Caco-2 (cell line): ENCODE measurements at regions not wholly inside any gene's neighbourhood (a gene's known extent, or its start where the extent isn't known, plus 50 kb on each side); places are given as distances from the start of the nearest gene placed in this dataset.

ENCODE experiments used
- BruUV-seq: library from RNA; stranded (reverse); fragments of 400-500 nt; replicated peaks from 2 replicates; lab custom pipeline; 2021; lab: Mats Ljungman, UMichigan
- CTCF ChIA-PET: fragments of 300-600 bp; sonication (Branson Sonifier 250); formaldehyde crosslinking; loops from one replicate; lab custom pipeline; 2022; ENCODE audit warnings: antibody characterized with exemption; lab: Charles Lee
- POLR2A ChIA-PET: fragments of 300-600 bp; sonication (Branson Sonifier 250); formaldehyde crosslinking; loops from one replicate; lab custom pipeline; 2022; ENCODE audit warnings: antibody characterized with exemption; lab: Charles Lee
- DNase-seq, 2 experiments: peaks; one replicate each; pipeline versions ENCODE4 v3.0.0 to v3.0.0-alpha.2; 2020 to 2022
- H3K27me3 ChIP-seq: replicated peaks from 2 replicates; pipeline ENCODE4 v1.6.0; 2011; ENCODE audit warnings: low read length; ENCODE audit not compliant: control insufficient read depth, insufficient read depth
- H3K36me3 ChIP-seq: 2 replicates; pipeline ENCODE4 v1.5.1; 2011; ENCODE audit warnings: low read length; ENCODE audit not compliant: control insufficient read depth, insufficient read depth
- H3K4me1 ChIP-seq: fragments of 250-450 bp; sonication (Bioruptor Pico); 2 replicates; pipeline ENCODE4 v1.5.1; 2020; ENCODE audit warnings: mild to moderate bottlenecking
- H3K4me3 ChIP-seq: 2 replicates; pipeline ENCODE4 v1.5.1; 2011; ENCODE audit warnings: low read depth, mild to moderate bottlenecking, control low read depth, low read length
- H3K9me3 ChIP-seq: fragments of 250-450 bp; sonication (Bioruptor Pico); 2 replicates; pipeline ENCODE4 v1.5.1; 2020; ENCODE audit warnings: mild to moderate bottlenecking, moderate library complexity
- H3K27ac Mint-ChIP-seq: one replicate; pipeline ENCODE4 v1.8.0; 2022; ENCODE audit warnings: mixed read lengths; ENCODE audit not compliant: unreplicated experiment
- H3K27me3 Mint-ChIP-seq: one replicate; pipeline ENCODE4 v1.8.0; 2022; ENCODE audit warnings: mixed read lengths; ENCODE audit not compliant: insufficient read depth, unreplicated experiment
- H3K36me3 Mint-ChIP-seq: one replicate; pipeline ENCODE4 v1.8.0; 2022; ENCODE audit warnings: mild to moderate bottlenecking, mixed read lengths; ENCODE audit not compliant: insufficient read depth, unreplicated experiment
- H3K4me1 Mint-ChIP-seq: one replicate; pipeline ENCODE4 v1.8.0; 2022; ENCODE audit warnings: low read depth, mixed read lengths; ENCODE audit not compliant: unreplicated experiment
- H3K4me3 Mint-ChIP-seq: one replicate; pipeline ENCODE4 v1.8.0; 2022; ENCODE audit warnings: mild to moderate bottlenecking, moderate library complexity, mixed read lengths; ENCODE audit not compliant: unreplicated experiment
- H3K9me3 Mint-ChIP-seq: one replicate; pipeline ENCODE4 v1.8.0; 2022; ENCODE audit warnings: mixed read lengths; ENCODE audit not compliant: unreplicated experiment
- CTCF ChIP-seq, 2 experiments: fragments of 200-600 bp in 1 of 2; IDR thresholded peaks; 1 replicate in 1 of 2; 2 replicates in 1 of 2; pipeline versions ENCODE4 v1.5.1 to v1.8.0; 2011 to 2022; ENCODE audit warnings: antibody characterized with exemption in 1 of 2, control low read depth in 1 of 2, inconsistent platforms in 1 of 2, low read depth in 1 of 2, low read length in 1 of 2, mild to moderate bottlenecking in 1 of 2, moderate library complexity in 1 of 2; ENCODE audit not compliant: insufficient read depth in 1 of 2, severe bottlenecking in 1 of 2, unreplicated experiment in 1 of 2
- intact Hi-C: fragments of 100-400 bp; cut with micrococcal nuclease; formaldehyde crosslinking; loops from one replicate; pipeline ENCODE4 v1.10.0; 2022; ENCODE audit not compliant: unreplicated experiment

GRCh38 chrX:40209951-40210617 is 112.3 kb upstream of the BCOR start:
- H3K27me3 Mint-ChIP-seq, result no peaks in the 10 kb centered on the region
- no peaks in the 10 kb centered on the region for H3K4me1 ChIP-seq
- H3K4me3 Mint-ChIP-seq, result no peak overlapping the region
- no TSS peak for BruUV-seq
- no peak overlapping the region for H3K27ac Mint-ChIP-seq
- H3K9me3 ChIP-seq, result no peaks in the 10 kb centered on the region
- no peaks in the 10 kb centered on the region for H3K4me1 Mint-ChIP-seq
- no peak overlapping the region for H3K4me3 ChIP-seq
- no peaks in the 10 kb centered on the region for H3K36me3 ChIP-seq
- POLR2A ChIA-PET, result no interaction called here
- H3K27me3 ChIP-seq, result no peaks in the 10 kb centered on the region
- no peak for TF ChIP-seq CTCF (IDR thresholded peaks at IDR 0.05; ENCODE audit: insufficient read depth in 1 of 2, low read depth in 1 of 2, low read length in 1 of 2, severe bottlenecking in 1 of 2, unreplicated experiment in 1 of 2)
- CTCF ChIA-PET, result no interaction called here
- no peaks in the 10 kb centered on the region for H3K9me3 Mint-ChIP-seq
- no peak for DNase-seq
- intact Hi-C loops, result no loop called here
- H3K36me3 Mint-ChIP-seq, result no peaks in the 10 kb centered on the region

DNA sequence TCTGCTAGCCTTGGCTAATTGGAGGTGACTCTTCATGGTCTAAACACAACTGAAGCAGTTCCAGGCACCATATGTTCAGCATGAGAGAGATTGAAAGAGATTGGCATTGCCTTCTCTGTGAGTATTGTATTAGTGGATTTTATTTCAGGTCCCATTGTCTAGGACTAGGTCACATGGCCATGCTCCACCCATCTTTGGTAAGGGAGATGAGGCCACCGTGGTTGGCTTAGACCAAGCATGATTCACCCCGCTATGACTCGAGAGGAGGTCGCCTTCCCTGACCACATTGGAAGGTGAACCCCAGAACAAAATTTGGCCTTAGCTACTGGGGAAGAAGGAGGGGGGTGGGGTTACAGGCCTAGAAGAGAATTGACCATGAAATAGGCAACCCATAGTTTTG is 109.9 kb upstream of the BCOR start:
- no peaks in the 10 kb centered on the region for H3K9me3 Mint-ChIP-seq
- H3K9me3 ChIP-seq, result no peaks in the 10 kb centered on the region
- CTCF ChIA-PET, result interaction anchor here (0.5 kb wide), 1 partner anchor 31 kb away, joined by 3 read pairs; no protein-coding TSS in a partner anchor
- no peak for TF ChIP-seq CTCF (IDR thresholded peaks at IDR 0.05; ENCODE audit: insufficient read depth in 1 of 2, low read depth in 1 of 2, low read length in 1 of 2, severe bottlenecking in 1 of 2, unreplicated experiment in 1 of 2)
- intact Hi-C loops, result no loop called here
- H3K27me3 ChIP-seq, result no peaks in the 10 kb centered on the region
- POLR2A ChIA-PET, result no interaction called here
- H3K4me3 Mint-ChIP-seq, result no peak overlapping the region
- H3K36me3 ChIP-seq, result no peaks in the 10 kb centered on the region
- BruUV-seq, result no TSS peak
- H3K27ac Mint-ChIP-seq, result no peak overlapping the region
- H3K4me1 Mint-ChIP-seq, result no peaks in the 10 kb centered on the region
- H3K4me1 ChIP-seq, result no peaks in the 10 kb centered on the region
- DNase-seq, result no peak
- no peak overlapping the region for H3K4me3 ChIP-seq
- no peaks in the 10 kb centered on the region for H3K36me3 Mint-ChIP-seq
- H3K27me3 Mint-ChIP-seq, result no peaks in the 10 kb centered on the region

GRCh38 chrX:40205471-40205870 is 107.7 kb upstream of the BCOR start:
- ChIA-PET POLR2A (no interaction called here), CTCF (no interaction called here)
- no peak overlapping the region for H3K27ac Mint-ChIP-seq
- Histone ChIP-seq H3K27me3 (no peaks in the 10 kb centered on the region), H3K36me3 (no peaks in the 10 kb centered on the region), H3K4me1 (no peaks in the 10 kb centered on the region), H3K9me3 (no peaks in the 10 kb centered on the region), H3K4me3 (no peak overlapping the region)
- H3K27me3 Mint-ChIP-seq, result no peaks in the 10 kb centered on the region
- no peaks in the 10 kb centered on the region for H3K4me1 Mint-ChIP-seq
- H3K9me3 Mint-ChIP-seq, result no peaks in the 10 kb centered on the region
- no peak overlapping the region for H3K4me3 Mint-ChIP-seq
- BruUV-seq, result no TSS peak
- no peak for DNase-seq
- intact Hi-C loops, result no loop called here
- TF ChIP-seq CTCF (IDR thresholded peaks at IDR 0.05; ENCODE audit: insufficient read depth in 1 of 2, low read depth in 1 of 2, low read length in 1 of 2, severe bottlenecking in 1 of 2, unreplicated experiment in 1 of 2), result no peak
- no peaks in the 10 kb centered on the region for H3K36me3 Mint-ChIP-seq
